Brain microvascular endothelial cell (primary cell): ENCODE measurements at regions not wholly inside any gene's neighbourhood (a gene's known extent, or its start where the extent isn't known, plus 50 kb on each side); places are given as distances from the start of the nearest gene placed in this dataset.
A peak's percentile ranks its signal among the peaks of the same experiment; 100 is the strongest.

ENCODE experiments used
- DNase-seq: peaks from one replicate; pipeline ENCODE4 v3.0.0-alpha.2; 2020
- H3K27ac ChIP-seq: fragments of 250-450 bp; sonication (Bioruptor Pico); 2 replicates; pipeline ENCODE4 v1.5.1; 2020; ENCODE audit warnings: mild to moderate bottlenecking, moderate library complexity
- H3K27me3 ChIP-seq: fragments of 250-450 bp; sonication (Bioruptor Pico); replicated peaks from 2 replicates; pipeline ENCODE4 v1.5.1; 2020; ENCODE audit warnings: mild to moderate bottlenecking
- H3K36me3 ChIP-seq: fragments of 250-450 bp; sonication (Bioruptor Pico); replicated peaks from 2 replicates; pipeline ENCODE4 v1.5.1; 2020; ENCODE audit warnings: mild to moderate bottlenecking
- H3K4me3 ChIP-seq: 2 replicates; pipeline ENCODE4 v1.5.1; 2011; ENCODE audit warnings: low read depth, mild to moderate bottlenecking, control low read depth, low read length, moderate library complexity
- in situ Hi-C: cut with HindIII; loops from 2 replicates; pipeline ENCODE4 v1.10.0; 2017; ENCODE audit warnings: low sequenced_read_pairs, low pct_ligation_motif_present
- TF ChIP-seq, protein P1 (sequence below): IDR thresholded peaks from 2 replicates; pipeline ENCODE4 v1.5.1; 2011; ENCODE audit warnings: low read depth, mild to moderate bottlenecking, moderate library complexity, low read length, control low read depth, inconsistent platforms; ENCODE audit errors: missing control alignments

DNA sequence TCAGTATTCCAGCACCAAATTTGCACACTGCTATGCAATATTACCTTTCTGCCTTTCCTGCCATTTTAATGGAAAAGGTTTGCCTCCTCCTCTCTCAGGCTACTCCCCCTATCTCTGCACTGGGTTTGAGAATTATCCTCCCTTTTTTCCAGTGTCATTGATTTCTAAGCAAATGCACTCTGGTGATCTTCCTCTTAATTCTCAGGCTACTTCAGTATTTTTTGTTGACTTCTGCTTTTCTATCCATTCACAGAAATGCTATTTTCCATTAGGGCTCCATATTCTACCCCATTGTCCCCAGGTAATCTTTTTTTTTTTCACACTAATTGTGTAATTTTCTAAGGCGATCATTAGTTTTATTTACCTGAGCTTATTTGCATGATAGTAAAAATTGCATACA lies 144.0 kb downstream of the GJA1 start:
- Histone ChIP-seq H3K27me3 (no peaks in the 10 kb centered on the region), H3K4me3 (no peak overlapping the region), H3K36me3 (no peaks in the 10 kb centered on the region), H3K27ac (no peak overlapping the region)
- in situ Hi-C loops, result no loop called here
- DNase-seq, result no peak
- TF ChIP-seq, protein P1, sequence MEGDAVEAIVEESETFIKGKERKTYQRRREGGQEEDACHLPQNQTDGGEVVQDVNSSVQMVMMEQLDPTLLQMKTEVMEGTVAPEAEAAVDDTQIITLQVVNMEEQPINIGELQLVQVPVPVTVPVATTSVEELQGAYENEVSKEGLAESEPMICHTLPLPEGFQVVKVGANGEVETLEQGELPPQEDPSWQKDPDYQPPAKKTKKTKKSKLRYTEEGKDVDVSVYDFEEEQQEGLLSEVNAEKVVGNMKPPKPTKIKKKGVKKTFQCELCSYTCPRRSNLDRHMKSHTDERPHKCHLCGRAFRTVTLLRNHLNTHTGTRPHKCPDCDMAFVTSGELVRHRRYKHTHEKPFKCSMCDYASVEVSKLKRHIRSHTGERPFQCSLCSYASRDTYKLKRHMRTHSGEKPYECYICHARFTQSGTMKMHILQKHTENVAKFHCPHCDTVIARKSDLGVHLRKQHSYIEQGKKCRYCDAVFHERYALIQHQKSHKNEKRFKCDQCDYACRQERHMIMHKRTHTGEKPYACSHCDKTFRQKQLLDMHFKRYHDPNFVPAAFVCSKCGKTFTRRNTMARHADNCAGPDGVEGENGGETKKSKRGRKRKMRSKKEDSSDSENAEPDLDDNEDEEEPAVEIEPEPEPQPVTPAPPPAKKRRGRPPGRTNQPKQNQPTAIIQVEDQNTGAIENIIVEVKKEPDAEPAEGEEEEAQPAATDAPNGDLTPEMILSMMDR, result no peak

DNA sequence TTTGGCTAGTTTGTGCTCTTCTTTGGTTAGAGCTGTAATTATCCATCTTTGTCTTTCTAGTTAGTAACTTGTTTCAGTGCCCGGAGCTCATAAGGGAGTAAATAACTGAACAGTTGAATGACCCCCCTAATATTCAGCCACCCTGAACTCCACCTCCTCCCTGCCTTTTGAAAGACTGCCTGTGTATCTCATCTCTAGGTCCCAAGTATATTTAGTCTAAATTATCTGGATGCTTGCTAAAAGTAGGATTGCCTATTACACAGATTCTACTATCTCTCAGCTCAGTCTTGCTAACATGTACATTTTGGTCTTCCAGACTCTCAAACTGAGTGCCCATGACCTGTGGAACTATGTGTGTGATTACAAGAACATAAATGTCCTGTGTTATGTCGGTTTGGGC lies 145.9 kb downstream of the GJA1 start:
- no peak overlapping the region for H3K4me3 ChIP-seq
- no peaks in the 10 kb centered on the region for H3K27me3 ChIP-seq
- TF ChIP-seq, protein P1, result no peak
- no peak overlapping the region for H3K27ac ChIP-seq
- H3K36me3 ChIP-seq, result no peaks in the 10 kb centered on the region
- in situ Hi-C loops, result no loop called here
- no peak for DNase-seq

DNA sequence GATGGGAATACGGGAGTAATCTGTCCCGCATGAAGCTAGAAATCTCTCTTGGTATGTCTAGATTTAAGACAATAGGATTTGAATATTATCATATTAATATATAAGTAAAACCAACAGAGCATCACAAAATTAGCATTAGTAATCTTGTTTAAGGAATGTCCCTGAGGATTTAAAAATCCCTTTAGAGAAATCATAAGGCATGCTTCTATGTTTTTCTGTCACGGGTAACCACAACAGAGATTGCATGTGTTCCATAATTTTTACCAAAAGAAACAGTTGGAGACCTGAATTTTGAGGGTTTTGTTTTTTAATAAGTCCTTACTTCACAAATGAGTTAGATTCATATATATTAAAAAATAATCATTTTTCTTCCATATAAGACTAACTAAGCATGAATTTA lies 146.8 kb downstream of the GJA1 start:
- DNase-seq, result no peak
- Histone ChIP-seq H3K27ac (no peak overlapping the region), H3K27me3 (no peaks in the 10 kb centered on the region), H3K36me3 (no peaks in the 10 kb centered on the region), H3K4me3 (no peak overlapping the region)
- in situ Hi-C loops, result no loop called here
- TF ChIP-seq, protein P1, result no peak

DNA sequence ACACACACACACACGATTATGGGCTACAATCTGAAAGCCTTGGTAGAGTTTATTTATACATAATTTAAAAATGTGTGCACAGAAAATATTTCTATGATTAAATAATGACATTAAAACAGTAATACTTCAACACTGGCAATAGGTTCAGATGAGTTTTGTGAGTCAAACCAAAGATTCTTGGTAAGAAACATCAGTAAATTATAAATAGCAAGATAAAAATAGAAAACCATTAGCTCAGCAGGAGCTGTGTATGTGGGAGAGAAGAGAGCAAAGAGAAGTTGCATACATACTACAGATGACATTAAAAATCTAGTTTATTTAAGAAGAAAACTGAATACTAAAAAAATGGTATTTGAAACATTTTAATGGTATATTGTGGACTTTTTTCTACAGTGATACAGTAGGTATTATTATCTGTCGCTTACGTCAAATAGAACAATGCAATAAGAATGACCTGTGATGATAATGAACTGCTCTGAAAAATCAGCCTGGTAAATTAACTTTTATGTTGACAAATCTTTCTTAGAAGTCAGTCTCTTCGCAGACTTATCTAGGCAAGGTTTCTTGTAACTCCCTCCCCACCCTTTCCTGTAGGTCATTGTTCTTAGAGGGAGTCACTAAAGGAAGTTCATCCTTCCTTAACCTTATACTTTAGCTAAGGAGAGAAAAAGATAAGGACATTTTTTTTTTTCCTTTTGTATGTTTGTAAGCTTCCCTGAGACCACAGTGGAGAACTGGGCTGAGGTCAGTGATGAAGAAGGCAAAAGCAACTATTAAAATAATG lies 149.3 kb downstream of the GJA1 start:
- H3K4me3 ChIP-seq, result no peak overlapping the region
- DNase-seq, result no peak
- no peaks in the 10 kb centered on the region for H3K27me3 ChIP-seq
- H3K36me3 ChIP-seq, result no peaks in the 10 kb centered on the region
- TF ChIP-seq, protein P1, result no peak
- peak overlapping the region; percentile 39 for H3K27ac ChIP-seq
- in situ Hi-C loops, result no loop called here

DNA sequence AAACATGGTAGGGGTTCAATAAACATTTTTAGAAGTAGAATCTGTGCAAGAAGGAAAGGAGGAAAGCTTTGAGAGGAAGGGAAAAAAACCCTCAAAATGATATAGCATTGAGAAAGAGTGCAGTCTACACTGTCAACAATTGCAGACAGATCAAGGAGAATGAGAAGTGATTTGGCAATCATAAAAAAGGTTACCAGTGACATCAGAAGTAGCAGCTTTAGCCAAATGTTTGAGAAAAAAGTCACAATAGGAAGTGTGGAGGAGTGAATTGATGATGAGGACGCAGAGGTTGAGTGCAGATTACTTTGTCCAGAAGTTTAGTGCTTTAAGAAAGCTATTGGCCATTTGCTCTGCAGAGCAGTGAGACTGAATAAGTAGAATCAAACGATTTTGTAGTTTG lies 155.0 kb downstream of the GJA1 start:
- Histone ChIP-seq H3K36me3 (no peaks in the 10 kb centered on the region), H3K27ac (no peak overlapping the region), H3K27me3 (no peaks in the 10 kb centered on the region), H3K4me3 (no peak overlapping the region)
- in situ Hi-C loops, result no loop called here
- TF ChIP-seq, protein P1, result no peak
- DNase-seq, result no peak

DNA sequence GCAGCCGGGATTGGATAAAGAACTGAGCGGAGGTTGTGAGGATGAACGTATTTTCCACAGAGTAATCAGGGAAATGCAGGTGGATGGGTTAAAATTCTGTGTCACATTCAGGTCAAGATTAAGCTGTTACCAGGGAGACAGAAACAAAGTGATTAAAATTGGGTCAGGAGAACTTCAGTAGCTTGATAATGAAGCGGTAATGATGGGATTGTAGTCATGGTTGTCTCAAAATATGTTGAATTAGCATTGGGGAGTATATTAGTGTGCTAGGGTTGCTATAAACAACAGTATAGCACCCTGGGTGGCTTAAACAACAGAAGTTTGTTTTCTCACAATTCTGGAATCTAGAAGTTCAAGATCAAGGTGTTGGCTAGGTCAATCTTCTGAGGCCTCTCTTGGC lies 155.5 kb downstream of the GJA1 start:
- no peak for DNase-seq
- Histone ChIP-seq H3K36me3 (no peaks in the 10 kb centered on the region), H3K27ac (no peak overlapping the region), H3K4me3 (no peak overlapping the region), H3K27me3 (no peaks in the 10 kb centered on the region)
- TF ChIP-seq, protein P1, result no peak
- in situ Hi-C loops, result no loop called here
